ENCODE measurements at regions not wholly inside any gene's neighbourhood (a gene's known extent, or its start where the extent isn't known, plus 50 kb on each side); places are given as distances from the start of the nearest gene placed in this dataset.

DNA sequence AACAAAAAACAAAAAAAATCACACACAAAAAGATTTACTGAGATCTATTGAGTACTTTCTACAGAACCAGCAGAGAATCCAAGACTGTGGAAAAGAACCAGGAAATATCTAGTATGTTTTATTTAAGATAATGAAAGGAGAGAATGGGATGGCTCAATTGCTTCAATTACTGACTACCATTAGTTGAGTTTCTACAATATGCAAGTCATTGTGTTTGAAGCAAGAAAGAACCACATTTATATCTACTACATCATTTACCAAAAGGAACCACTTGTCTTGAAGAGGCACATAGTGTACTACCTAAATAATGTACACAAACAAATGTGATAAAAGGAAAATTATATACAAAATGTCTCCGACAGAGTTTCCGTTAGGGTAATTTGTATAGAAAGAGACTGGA lies 325.9 kb upstream of the TNC start:
- ATAC-seq (no peak), DNase-seq (no peak)
- Histone ChIP-seq H3K27me3 (ENCODE audit: control insufficient read depth, insufficient read depth, low read length) (no peaks in the 10 kb centered on the region), H3K9me3 (ENCODE audit: control insufficient read depth, insufficient read depth, low read length) (no peaks in the 10 kb centered on the region), H3K36me3 (ENCODE audit: control insufficient read depth, insufficient read depth, low read length) (no peaks in the 10 kb centered on the region), H3K27ac (ENCODE audit: low read length) (no peak overlapping the region), H3K4me3 (ENCODE audit: low read length) (no peak overlapping the region), H3K4me1 (ENCODE audit: control insufficient read depth, insufficient read depth, low read length) (no peaks in the 10 kb centered on the region)
- no CpG with 5 or more reads among the region's 2 CpGs for WGBS (ENCODE audit: insufficient coverage)
- peaks cover 0 to 11% of the 10 kb centered on the region in 2 donors for H3K9me3 Mint-ChIP-seq
- intact Hi-C loops (cut with micrococcal nuclease), result no loop called here
- TF ChIP-seq, protein P1, sequence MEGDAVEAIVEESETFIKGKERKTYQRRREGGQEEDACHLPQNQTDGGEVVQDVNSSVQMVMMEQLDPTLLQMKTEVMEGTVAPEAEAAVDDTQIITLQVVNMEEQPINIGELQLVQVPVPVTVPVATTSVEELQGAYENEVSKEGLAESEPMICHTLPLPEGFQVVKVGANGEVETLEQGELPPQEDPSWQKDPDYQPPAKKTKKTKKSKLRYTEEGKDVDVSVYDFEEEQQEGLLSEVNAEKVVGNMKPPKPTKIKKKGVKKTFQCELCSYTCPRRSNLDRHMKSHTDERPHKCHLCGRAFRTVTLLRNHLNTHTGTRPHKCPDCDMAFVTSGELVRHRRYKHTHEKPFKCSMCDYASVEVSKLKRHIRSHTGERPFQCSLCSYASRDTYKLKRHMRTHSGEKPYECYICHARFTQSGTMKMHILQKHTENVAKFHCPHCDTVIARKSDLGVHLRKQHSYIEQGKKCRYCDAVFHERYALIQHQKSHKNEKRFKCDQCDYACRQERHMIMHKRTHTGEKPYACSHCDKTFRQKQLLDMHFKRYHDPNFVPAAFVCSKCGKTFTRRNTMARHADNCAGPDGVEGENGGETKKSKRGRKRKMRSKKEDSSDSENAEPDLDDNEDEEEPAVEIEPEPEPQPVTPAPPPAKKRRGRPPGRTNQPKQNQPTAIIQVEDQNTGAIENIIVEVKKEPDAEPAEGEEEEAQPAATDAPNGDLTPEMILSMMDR (IDR thresholded peaks at IDR 0.05), result no peak
- H3K4me3 Mint-ChIP-seq, result no peak overlapping the region
- no peaks in the 10 kb centered on the region for H3K4me1 Mint-ChIP-seq
- no peaks in the 10 kb centered on the region for H3K27me3 Mint-ChIP-seq (ENCODE audit: low read depth in 2 of 2)
- no peak overlapping the region for H3K27ac Mint-ChIP-seq
- no peaks in the 10 kb centered on the region for H3K36me3 Mint-ChIP-seq

GRCh38 chr9:115444959-115445358 lies 327.0 kb upstream of the TNC start:
- intact Hi-C loops (cut with micrococcal nuclease), result no loop called here
- Mint-ChIP-seq H3K9me3 (peaks cover 0 to 8% of the 10 kb centered on the region in 2 donors), H3K27ac (no peak overlapping the region), H3K4me1 (no peaks in the 10 kb centered on the region), H3K27me3 (ENCODE audit: low read depth in 2 of 2) (no peaks in the 10 kb centered on the region), H3K36me3 (no peaks in the 10 kb centered on the region), H3K4me3 (no peak overlapping the region)
- Histone ChIP-seq H3K4me3 (ENCODE audit: low read length) (no peak overlapping the region), H3K9me3 (ENCODE audit: control insufficient read depth, insufficient read depth, low read length) (no peaks in the 10 kb centered on the region), H3K36me3 (ENCODE audit: control insufficient read depth, insufficient read depth, low read length) (no peaks in the 10 kb centered on the region), H3K27ac (ENCODE audit: low read length) (no peak overlapping the region), H3K4me1 (ENCODE audit: control insufficient read depth, insufficient read depth, low read length) (no peaks in the 10 kb centered on the region), H3K27me3 (ENCODE audit: control insufficient read depth, insufficient read depth, low read length) (no peaks in the 10 kb centered on the region)
- TF ChIP-seq, protein P1 (IDR thresholded peaks at IDR 0.05), result no peak
- 47% methylated on average over 2 of the region's 3 CpGs for WGBS (ENCODE audit: insufficient coverage)
- ATAC-seq (no peak), DNase-seq (no peak)

- no peaks in the 10 kb centered on the region for H3K36me3 Mint-ChIP-seq
- no peaks in the 10 kb centered on the region for H3K27me3 Mint-ChIP-seq (ENCODE audit: low read depth in 2 of 2)
- no peak overlapping the region for H3K4me3 Mint-ChIP-seq
- 88% methylated on average over 3 of the region's 3 CpGs for WGBS (ENCODE audit: insufficient coverage)
- no peak overlapping the region for H3K27ac Mint-ChIP-seq
- Histone ChIP-seq H3K4me1 (ENCODE audit: control insufficient read depth, insufficient read depth, low read length) (no peaks in the 10 kb centered on the region), H3K9me3 (ENCODE audit: control insufficient read depth, insufficient read depth, low read length) (no peaks in the 10 kb centered on the region), H3K27ac (ENCODE audit: low read length) (no peak overlapping the region), H3K36me3 (ENCODE audit: control insufficient read depth, insufficient read depth, low read length) (no peaks in the 10 kb centered on the region), H3K27me3 (ENCODE audit: control insufficient read depth, insufficient read depth, low read length) (no peaks in the 10 kb centered on the region), H3K4me3 (ENCODE audit: low read length) (no peak overlapping the region)
- TF ChIP-seq, protein P1 (IDR thresholded peaks at IDR 0.05), result no peak
- intact Hi-C loops (cut with micrococcal nuclease), result no loop called here
- no peaks in the 10 kb centered on the region for H3K4me1 Mint-ChIP-seq
- ATAC-seq, result no peak
- H3K9me3 Mint-ChIP-seq, result peaks cover 0 to 8% of the 10 kb centered on the region in 2 donors
- DNase-seq, result no peak
Observed at GRCh38 chr9:115445655-115446054, 327.7 kb upstream of the TNC start.

DNA sequence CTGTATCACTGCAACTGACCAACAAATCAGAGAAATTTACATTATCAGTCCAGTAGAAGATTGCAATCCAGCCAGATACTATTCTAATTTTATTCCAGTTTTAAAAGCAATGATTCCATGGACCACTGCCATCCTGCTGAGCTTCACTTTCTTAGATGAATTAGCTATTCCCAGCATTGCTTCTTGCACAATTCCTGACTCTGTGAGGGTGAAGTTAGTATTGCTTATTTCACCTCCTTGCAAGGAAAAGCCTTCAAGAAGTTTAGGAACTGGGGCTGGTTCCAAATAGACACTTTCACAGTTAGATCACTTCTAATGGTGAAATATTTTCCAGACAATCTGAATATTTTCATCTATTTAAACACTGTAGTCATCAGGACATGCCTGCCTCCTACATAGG lies 338.6 kb upstream of the TNC start:
- Histone ChIP-seq H3K36me3 (ENCODE audit: control insufficient read depth, insufficient read depth, low read length) (no peaks in the 10 kb centered on the region), H3K9me3 (ENCODE audit: control insufficient read depth, insufficient read depth, low read length) (no peaks in the 10 kb centered on the region), H3K27me3 (ENCODE audit: control insufficient read depth, insufficient read depth, low read length) (no peaks in the 10 kb centered on the region), H3K4me3 (ENCODE audit: low read length) (no peak overlapping the region), H3K4me1 (ENCODE audit: control insufficient read depth, insufficient read depth, low read length) (no peaks in the 10 kb centered on the region), H3K27ac (ENCODE audit: low read length) (no peak overlapping the region)
- Mint-ChIP-seq H3K9me3 (peaks cover 9% of the 10 kb centered on the region in 2 donors), H3K27me3 (ENCODE audit: low read depth in 2 of 2) (no peaks in the 10 kb centered on the region), H3K36me3 (no peaks in the 10 kb centered on the region), H3K27ac (no peak overlapping the region), H3K4me3 (no peak overlapping the region), H3K4me1 (no peaks in the 10 kb centered on the region)
- TF ChIP-seq, protein P1 (IDR thresholded peaks at IDR 0.05), result no peak
- intact Hi-C loops (cut with micrococcal nuclease), result no loop called here
- no peak for ATAC-seq
- DNase-seq, result no peak

Measured in natural killer cell (primary cell).